Spinal cord (tissue), 9 donors: ENCODE measurements at regions not wholly inside any gene's neighbourhood (a gene's known extent, or its start where the extent isn't known, plus 50 kb on each side); places are given as distances from the start of the nearest gene placed in this dataset.
A peak's percentile ranks its signal among the peaks of the same experiment; 100 is the strongest.
"Not testable (repeated sequence)": the region's sequence is repeated elsewhere in the genome, so short reads cannot be mapped to it uniquely, and the experiment has no call there.

Experiments used
- DNase-seq, 6 donors: peaks; one replicate each; pipeline versions ENCODE4 v3.0.0 to v3.0.0-alpha.2; 2013 to 2015; ENCODE audit warnings: low spot score in 6 of 6, low read depth in 4 of 6
- H3K27ac ChIP-seq: one replicate; pipeline ENCODE4 v1.5.1; 2013; ENCODE audit warnings: low read depth, low read length, control low read depth
- H3K27me3 ChIP-seq: one replicate; pipeline ENCODE4 v1.6.1; 2013; ENCODE audit warnings: low read length; ENCODE audit not compliant: control insufficient read depth, insufficient read depth
- H3K36me3 ChIP-seq: one replicate; pipeline ENCODE4 v1.6.1; 2013; ENCODE audit warnings: low read length; ENCODE audit not compliant: control insufficient read depth, insufficient read depth
- H3K4me1 ChIP-seq: one replicate; pipeline ENCODE4 v1.6.1; 2013; ENCODE audit warnings: low read length; ENCODE audit not compliant: control insufficient read depth, insufficient read depth
- H3K4me3 ChIP-seq: one replicate; pipeline ENCODE4 v1.5.1; 2013; ENCODE audit warnings: low read depth, low read length, control low read depth
- H3K9me3 ChIP-seq: one replicate; pipeline ENCODE4 v1.6.1; 2013; ENCODE audit warnings: low read length; ENCODE audit not compliant: control insufficient read depth, insufficient read depth
- WGBS: methylation state at CpG from one replicate; pipeline ENCODE4 v1.1.5; 2013; ENCODE audit warnings: missing lambda C conversion rate; ENCODE audit not compliant: insufficient coverage; 5-methylcytosine and 5-hydroxymethylcytosine counted together
- donor health status: healthy.

DNA sequence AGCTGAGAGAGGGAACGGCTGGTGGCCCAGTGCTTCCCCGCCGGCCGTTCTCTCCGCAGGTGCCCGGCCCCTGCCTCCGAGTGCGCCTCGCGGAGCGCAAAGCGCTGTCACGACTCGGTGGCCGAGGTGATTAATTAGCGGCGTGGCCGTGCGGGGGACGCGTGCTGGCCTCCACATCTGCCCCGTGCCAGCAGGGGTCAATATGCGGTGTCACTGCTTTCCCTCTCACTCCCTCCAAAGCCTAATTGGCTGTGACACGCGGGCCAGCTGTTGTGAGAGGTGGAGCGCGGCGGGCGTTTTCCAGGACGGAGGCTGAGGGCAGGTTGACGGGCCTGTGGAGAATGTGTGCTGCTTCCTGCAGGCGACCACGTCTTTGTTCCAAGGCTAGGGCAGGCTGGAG is 239.0 kb downstream of the LMX1A start:
- Histone ChIP-seq H3K4me1 (peaks cover 6% of the 10 kb centered on the region), H3K27me3 (peaks cover 33% of the 10 kb centered on the region), H3K4me3 (no peak overlapping the region), H3K9me3 (no peaks in the 10 kb centered on the region), H3K36me3 (no peaks in the 10 kb centered on the region), H3K27ac (no peak overlapping the region)
- WGBS = 6% methylated on average over 33 of the region's 33 CpGs
- peak in 1 of 6 donors; percentile 25 for DNase-seq

GRCh38 chr1:165116732-165117131 is 239.8 kb downstream of the LMX1A start:
- 86% methylated on average over 5 of the region's 6 CpGs for WGBS
- DNase-seq = no peak
- H3K27me3 ChIP-seq = peaks cover 33% of the 10 kb centered on the region
- H3K4me3 ChIP-seq = no peak overlapping the region
- H3K27ac ChIP-seq = no peak overlapping the region
- H3K9me3 ChIP-seq = no peaks in the 10 kb centered on the region
- no peaks in the 10 kb centered on the region for H3K36me3 ChIP-seq
- H3K4me1 ChIP-seq = peaks cover 6% of the 10 kb centered on the region

GRCh38 chr1:165116171-165116570 is 240.3 kb downstream of the LMX1A start:
- Histone ChIP-seq H3K36me3 (no peaks in the 10 kb centered on the region), H3K4me3 (no peak overlapping the region), H3K27me3 (peaks cover 32% of the 10 kb centered on the region), H3K9me3 (no peaks in the 10 kb centered on the region), H3K4me1 (peaks cover 6% of the 10 kb centered on the region), H3K27ac (no peak overlapping the region)
- no peak for DNase-seq
- whole genome bisulfite sequencing = no CpG with 5 or more reads among the region's 1 CpG

- no peaks in the 10 kb centered on the region for H3K36me3 ChIP-seq
- H3K27me3 ChIP-seq = peaks cover 29% of the 10 kb centered on the region
- no peak for DNase-seq
- no peaks in the 10 kb centered on the region for H3K9me3 ChIP-seq
- no peak overlapping the region for H3K27ac ChIP-seq
- peaks cover 6% of the 10 kb centered on the region for H3K4me1 ChIP-seq
- no peak overlapping the region for H3K4me3 ChIP-seq
- WGBS = 85% methylated on average over 6 of the region's 6 CpGs
These were observed 241.6 kb downstream of the LMX1A start for GRCh38 chr1:165114889-165115285.

DNA sequence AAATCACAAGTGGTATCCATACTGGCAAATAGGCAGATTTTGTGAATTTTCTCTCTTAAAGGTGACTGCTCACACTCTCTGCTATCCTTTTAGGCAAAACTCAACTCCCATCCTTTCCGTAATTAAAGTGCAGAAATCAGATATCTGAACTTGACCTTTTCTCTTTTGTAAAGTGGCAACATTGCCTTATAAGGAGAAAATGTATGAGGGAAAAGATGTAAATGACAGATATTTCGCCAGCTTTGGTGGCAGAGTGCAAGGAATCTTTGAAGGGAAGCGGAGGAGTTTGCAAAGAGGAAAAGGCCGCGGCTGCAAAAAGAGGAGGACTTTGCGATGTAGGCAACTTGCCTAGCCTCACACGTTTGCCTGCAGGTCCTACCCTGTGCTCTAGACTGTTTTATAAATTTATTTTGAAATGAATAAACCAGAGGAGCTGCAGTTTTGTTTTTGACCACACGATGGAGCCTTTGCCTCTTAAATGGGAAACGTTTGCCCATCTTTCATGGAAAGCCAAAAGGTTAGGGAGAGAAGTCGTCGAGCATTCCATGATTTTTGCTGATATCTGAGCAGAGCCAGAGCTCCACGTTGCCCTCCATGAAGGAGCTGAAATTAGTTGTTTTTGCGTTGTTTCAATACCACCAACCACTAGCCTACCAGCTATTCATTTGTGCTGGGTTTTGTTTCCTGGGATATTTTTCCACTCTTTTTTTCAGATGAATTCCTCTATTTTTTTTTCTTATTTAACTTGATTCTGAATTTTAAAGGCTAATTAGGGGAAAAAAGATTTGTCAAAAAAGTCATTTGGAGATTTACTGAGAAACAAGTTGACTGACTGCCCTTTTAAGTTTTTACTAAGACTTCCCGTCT is 242.3 kb downstream of the LMX1A start:
- Histone ChIP-seq H3K27ac (no peak overlapping the region), H3K9me3 (no peaks in the 10 kb centered on the region), H3K4me3 (no peak overlapping the region), H3K4me1 (peaks cover 6% of the 10 kb centered on the region), H3K36me3 (no peaks in the 10 kb centered on the region), H3K27me3 (peaks cover 26% of the 10 kb centered on the region)
- DNase-seq = peak in 5 of 6 donors; percentile 47 to 92 (median 62)
- 39% methylated on average over 8 of the region's 14 CpGs for WGBS

DNA sequence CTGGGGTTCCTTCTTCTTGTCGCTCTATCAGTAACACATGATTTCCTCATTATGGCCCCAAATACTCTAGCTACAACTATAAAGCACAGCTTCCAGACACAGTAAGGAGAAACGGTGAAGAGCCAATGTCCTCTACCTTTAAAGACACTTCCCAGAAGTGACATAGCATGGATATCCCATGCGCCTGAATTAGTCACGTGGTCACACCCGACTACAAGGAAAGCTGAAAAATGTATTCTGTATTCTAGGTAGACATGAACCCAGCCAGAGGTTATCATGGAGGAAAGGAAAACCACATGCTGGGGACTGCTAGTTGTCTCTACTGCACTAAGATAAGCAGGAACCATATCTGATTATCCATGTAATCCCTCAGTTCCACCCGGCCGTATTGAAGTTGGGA is 244.3 kb downstream of the LMX1A start:
- no peak overlapping the region for H3K27ac ChIP-seq
- H3K4me1 ChIP-seq = peaks cover 3% of the 10 kb centered on the region
- no peak for DNase-seq
- WGBS = 76% methylated on average over 2 of the region's 7 CpGs
- no peak overlapping the region for H3K4me3 ChIP-seq
- no peaks in the 10 kb centered on the region for H3K9me3 ChIP-seq
- peaks cover 14% of the 10 kb centered on the region for H3K27me3 ChIP-seq
- no peaks in the 10 kb centered on the region for H3K36me3 ChIP-seq

DNA sequence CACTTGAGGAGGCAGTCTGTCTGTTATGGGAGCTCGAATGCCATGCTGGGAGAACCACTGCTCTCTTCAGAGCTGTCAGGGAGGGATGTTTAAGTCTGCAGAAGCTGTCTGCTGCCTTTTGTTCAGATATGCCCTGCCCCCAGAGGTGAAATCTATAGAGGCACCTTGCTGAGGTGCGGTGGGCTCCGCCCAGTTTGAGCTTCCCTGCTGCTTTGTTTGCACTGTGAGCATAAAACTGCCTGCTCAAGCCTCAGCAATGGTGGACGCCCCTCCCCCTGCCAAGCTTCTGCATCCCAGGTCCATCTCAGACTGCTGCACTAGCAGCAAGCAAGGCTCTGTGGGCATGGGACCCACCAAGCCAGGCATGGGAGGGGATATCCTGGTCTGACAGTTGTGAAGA is 247.5 kb downstream of the LMX1A start:
- Histone ChIP-seq H3K4me1 (no peaks in the 10 kb centered on the region), H3K27me3 (peaks cover under 1% of the 10 kb centered on the region), H3K9me3 (no peaks in the 10 kb centered on the region), H3K27ac (no peak overlapping the region), H3K36me3 (no peaks in the 10 kb centered on the region), H3K4me3 (no peak overlapping the region)
- DNase-seq = no peak
- 75% methylated on average over 3 of the region's 4 CpGs for WGBS

DNA sequence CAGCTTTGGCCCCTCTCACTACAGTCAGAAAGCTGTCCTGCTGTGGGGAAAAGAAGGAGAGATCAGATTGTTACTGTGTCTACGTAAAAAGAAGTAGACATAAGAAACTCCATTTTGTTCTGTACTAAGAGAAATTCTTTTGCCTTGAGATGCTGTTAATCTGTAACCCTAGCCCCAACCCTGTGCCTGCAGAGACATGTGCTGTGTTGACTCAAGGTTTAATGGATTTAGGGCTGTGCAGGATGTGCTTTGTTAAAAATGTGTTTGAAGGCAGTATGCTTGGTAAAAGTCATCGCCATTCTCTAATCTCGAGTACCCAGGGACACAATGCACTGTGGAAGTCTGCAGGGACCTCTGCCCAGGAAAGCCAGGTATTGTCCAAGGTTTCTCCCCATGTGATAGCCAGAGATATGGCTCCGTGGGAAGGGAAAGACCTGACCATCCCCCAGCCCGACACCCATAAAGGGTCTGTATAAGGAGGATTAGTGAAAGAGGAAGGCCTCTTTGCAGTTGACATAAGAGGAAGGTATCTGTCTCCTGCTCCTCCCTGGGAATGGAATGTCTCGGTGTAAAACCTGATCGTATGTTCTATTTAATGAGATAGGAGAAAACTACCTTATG is 263.9 kb downstream of the LMX1A start:
- DNase-seq, H3K36me3 ChIP-seq: not testable (repeated sequence)
- 83% methylated on average over 2 of the region's 7 CpGs for WGBS

DNA sequence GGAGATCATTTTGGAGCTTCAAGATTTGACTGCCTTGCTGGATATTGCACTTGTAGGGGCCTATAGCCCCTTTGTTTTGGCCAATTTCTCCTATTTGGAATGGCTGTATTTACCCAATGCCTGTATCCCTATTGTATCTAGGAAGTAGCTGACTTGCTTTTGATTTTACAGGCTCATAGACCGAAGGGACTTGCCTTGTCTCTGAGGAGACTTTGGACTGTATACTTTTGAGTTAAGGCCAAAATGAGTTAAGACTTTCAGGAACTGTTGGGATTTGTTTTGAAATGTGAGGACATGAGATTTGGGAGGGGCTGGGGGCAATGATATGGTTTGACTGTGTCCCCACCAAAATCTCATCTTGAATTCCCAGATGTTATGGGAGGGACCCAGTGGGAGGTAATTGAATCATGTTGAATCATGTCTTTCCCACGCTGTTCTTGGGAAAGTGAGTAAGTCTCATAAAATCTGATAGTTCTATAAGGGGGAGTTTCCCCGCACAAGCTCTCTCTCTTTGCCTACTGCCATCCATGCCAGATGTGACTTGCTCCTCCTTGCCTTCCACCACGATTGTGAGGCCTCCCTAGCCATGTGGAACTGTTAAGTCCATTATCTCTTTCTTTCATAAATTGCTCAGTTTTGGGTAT is 276.1 kb downstream of the LMX1A start:
- 100% methylated on average over 1 of the region's 4 CpGs for WGBS

More for the DNA sequence above, 263.9 kb downstream of the LMX1A start:
- not testable (repeated sequence) for H3K27me3 ChIP-seq, H3K27ac ChIP-seq, H3K4me1 ChIP-seq, H3K4me3 ChIP-seq, H3K9me3 ChIP-seq

More for the DNA sequence above, 276.1 kb downstream of the LMX1A start:
- Histone ChIP-seq H3K27ac (no peak overlapping the region), H3K4me1 (no peaks in the 10 kb centered on the region), H3K36me3 (no peaks in the 10 kb centered on the region), H3K4me3 (no peak overlapping the region), H3K27me3 (no peaks in the 10 kb centered on the region), H3K9me3 (no peaks in the 10 kb centered on the region)
- no peak for DNase-seq
